Testis (tissue), 2 donors: ENCODE measurements at regions not wholly inside any gene's neighbourhood (a gene's known extent, or its start where the extent isn't known, plus 50 kb on each side); places are given as distances from the start of the nearest gene placed in this dataset.

Source experiments
- DNase-seq: peaks from one replicate; pipeline ENCODE4 v3.0.0-alpha.2; 2019
- H3K27ac ChIP-seq, 2 donors: fragments of 200-600 bp; sonication (generic); one replicate each; pipeline ENCODE4 v1.5.1; 2019
- H3K27me3 ChIP-seq: fragments of 200-600 bp; sonication (generic); one replicate; pipeline ENCODE4 v1.5.1; 2019
- H3K36me3 ChIP-seq: fragments of 200-600 bp; sonication (generic); one replicate; pipeline ENCODE4 v1.5.1; 2017; ENCODE audit warnings: low read depth; ENCODE audit errors: missing control alignments
- H3K4me1 ChIP-seq: fragments of 200-600 bp; sonication (generic); one replicate; pipeline ENCODE4 v1.5.1; 2019
- H3K4me3 ChIP-seq, 2 donors: fragments of 200-600 bp; sonication (generic); one replicate each; pipeline ENCODE4 v1.5.1; 2017 to 2019
- H3K9me3 ChIP-seq: fragments of 200-600 bp; sonication (generic); one replicate; pipeline ENCODE4 v1.5.1; 2017
- POLR2A ChIP-seq: fragments of 450-650 bp; IDR thresholded peaks from one replicate; pipeline ENCODE4 v1.6.1; 2017; ENCODE audit warnings: antibody characterized with exemption, mild to moderate bottlenecking, moderate library complexity
- WGBS, 2 donors: methylation state at CpG; one replicate each; pipeline ENCODE4 v1.1.5; 2018; 5-methylcytosine and 5-hydroxymethylcytosine counted together
- intact Hi-C: fragments of 100-400 bp; cut with DNase I; formaldehyde crosslinking; loops from one replicate; pipeline ENCODE4 v1.15.1; 2023; ENCODE audit warnings: low total_unique reads
- TF ChIP-seq, protein P1 (sequence below), 3 experiments: fragments of 450-650 bp in 2 of 3; fragments of 200-600 bp in 1 of 3; sonication (generic) in 1 of 3; IDR thresholded peaks; one replicate each; pipeline ENCODE4 v1.5.1; 2016 to 2019; ENCODE audit warnings: antibody characterized with exemption in 3 of 3, mild to moderate bottlenecking in 2 of 3, moderate library complexity in 1 of 3

DNA sequence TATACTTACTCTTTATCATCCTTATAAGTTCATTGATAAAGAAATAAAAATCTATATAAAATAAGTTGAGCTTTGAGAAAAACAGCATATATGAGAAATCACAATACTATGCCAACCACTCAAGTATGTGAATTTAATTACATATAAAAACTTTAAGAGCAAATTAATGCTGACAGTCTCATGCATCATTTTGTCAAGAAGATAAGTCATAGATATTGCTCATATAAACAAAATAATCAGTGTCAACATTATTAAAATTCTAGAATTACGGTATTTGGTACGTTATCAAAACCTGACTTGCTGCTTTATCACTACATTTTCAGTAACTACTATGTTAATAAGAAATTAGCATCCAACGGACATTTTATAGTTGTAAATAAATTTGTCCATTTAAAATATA, 111.2 kb downstream of the FBXO8 start:
- H3K4me1 ChIP-seq: no peaks in the 10 kb centered on the region
- no peaks in the 10 kb centered on the region for H3K9me3 ChIP-seq
- intact Hi-C loops: no loop called here
- H3K27me3 ChIP-seq: no peaks in the 10 kb centered on the region
- H3K36me3 ChIP-seq: no peaks in the 10 kb centered on the region
- no peak for DNase-seq
- 79 to 84% methylated on average over 3 of the region's 3 CpGs for WGBS, 2 donors
- H3K27ac ChIP-seq: no peak overlapping the region
- no peak for TF ChIP-seq POLR2A
- H3K4me3 ChIP-seq: no peak overlapping the region

DNA sequence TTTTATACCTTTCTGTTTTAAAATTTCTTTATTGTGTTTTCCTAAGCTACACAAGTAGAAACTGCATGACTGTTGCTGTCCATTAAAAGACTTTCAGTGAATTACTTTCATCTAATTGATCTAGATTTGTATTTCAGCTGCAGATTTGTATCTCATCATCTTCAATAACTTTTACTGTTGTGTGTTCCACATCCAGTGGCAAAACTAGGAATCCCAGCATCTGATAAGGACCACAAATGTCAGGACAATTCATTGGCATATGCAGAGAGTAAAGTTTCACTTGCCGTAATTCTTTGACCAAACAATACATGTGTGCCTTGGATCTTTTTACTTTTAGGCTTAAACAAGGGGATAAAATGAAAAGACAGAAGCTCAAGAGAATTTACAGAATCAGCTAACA, 112.6 kb downstream of the FBXO8 start:
- no peaks in the 10 kb centered on the region for H3K27me3 ChIP-seq
- no peaks in the 10 kb centered on the region for H3K4me1 ChIP-seq
- no peak overlapping the region for H3K27ac ChIP-seq
- no peak overlapping the region for H3K4me3 ChIP-seq
- WGBS, 2 donors: 97 to 100% methylated on average over 1 of the region's 1 CpG
- DNase-seq: no peak
- H3K9me3 ChIP-seq: no peaks in the 10 kb centered on the region
- H3K36me3 ChIP-seq: no peaks in the 10 kb centered on the region
- intact Hi-C loops: no loop called here
- TF ChIP-seq POLR2A: no peak
- TF ChIP-seq, protein P1, sequence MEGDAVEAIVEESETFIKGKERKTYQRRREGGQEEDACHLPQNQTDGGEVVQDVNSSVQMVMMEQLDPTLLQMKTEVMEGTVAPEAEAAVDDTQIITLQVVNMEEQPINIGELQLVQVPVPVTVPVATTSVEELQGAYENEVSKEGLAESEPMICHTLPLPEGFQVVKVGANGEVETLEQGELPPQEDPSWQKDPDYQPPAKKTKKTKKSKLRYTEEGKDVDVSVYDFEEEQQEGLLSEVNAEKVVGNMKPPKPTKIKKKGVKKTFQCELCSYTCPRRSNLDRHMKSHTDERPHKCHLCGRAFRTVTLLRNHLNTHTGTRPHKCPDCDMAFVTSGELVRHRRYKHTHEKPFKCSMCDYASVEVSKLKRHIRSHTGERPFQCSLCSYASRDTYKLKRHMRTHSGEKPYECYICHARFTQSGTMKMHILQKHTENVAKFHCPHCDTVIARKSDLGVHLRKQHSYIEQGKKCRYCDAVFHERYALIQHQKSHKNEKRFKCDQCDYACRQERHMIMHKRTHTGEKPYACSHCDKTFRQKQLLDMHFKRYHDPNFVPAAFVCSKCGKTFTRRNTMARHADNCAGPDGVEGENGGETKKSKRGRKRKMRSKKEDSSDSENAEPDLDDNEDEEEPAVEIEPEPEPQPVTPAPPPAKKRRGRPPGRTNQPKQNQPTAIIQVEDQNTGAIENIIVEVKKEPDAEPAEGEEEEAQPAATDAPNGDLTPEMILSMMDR (IDR thresholded peaks at IDR 0.05): no peak

DNA sequence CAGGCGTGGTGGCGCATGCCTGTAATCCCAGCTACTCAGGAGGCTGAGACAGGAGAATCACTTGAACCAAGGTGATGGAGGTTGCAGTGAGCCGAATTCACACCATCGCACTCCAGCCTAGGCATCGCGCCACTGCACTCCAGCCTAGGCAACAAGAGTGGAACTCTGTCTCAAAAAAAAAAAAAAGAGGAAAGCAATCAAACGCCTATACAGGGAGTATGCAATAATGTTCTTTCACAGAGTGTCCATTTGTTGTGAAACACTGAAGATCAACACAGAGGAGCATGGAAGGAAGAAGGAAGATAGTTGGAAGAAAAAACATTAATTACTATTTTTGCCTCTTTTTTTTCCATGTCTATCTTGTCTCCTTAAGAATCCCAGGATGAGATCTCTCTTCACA, 113.4 kb downstream of the FBXO8 start:
- no peaks in the 10 kb centered on the region for H3K4me1 ChIP-seq
- no peak for DNase-seq
- no peaks in the 10 kb centered on the region for H3K9me3 ChIP-seq
- TF ChIP-seq POLR2A: no peak
- TF ChIP-seq, protein P1 (IDR thresholded peaks at IDR 0.05): no peak
- H3K27me3 ChIP-seq: no peaks in the 10 kb centered on the region
- WGBS, 2 donors: 94 to 96% methylated on average over 7 of the region's 7 CpGs
- no peak overlapping the region for H3K4me3 ChIP-seq
- H3K27ac ChIP-seq: no peak overlapping the region
- intact Hi-C loops: no loop called here
- no peaks in the 10 kb centered on the region for H3K36me3 ChIP-seq

DNA sequence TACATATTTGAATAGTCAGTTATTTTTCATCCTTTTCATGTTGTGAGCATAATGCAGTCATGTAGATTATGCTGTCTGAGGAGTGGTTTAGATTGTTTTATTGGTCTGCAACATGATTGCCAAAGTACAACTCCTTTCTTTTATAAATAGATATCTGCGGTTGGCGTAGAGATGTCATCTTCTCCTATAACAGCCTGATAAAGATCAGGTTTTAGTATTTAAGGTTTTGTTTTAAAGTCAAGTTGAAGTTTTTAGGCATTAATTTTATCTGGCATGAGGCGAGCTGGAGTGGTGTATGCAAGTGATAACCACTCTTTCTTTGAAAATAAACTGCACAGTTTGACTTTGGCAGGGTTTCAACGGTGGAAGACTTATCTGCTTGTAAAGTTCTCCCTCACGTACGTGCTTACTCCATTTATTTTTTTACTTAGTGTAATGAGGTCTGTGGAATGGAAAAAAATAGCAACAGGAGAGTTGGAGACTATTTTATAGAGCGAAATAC, 126.3 kb downstream of the FBXO8 start:
- no peak overlapping the region for H3K4me3 ChIP-seq
- intact Hi-C loops: no loop called here
- no peaks in the 10 kb centered on the region for H3K36me3 ChIP-seq
- H3K27ac ChIP-seq: no peak overlapping the region
- H3K4me1 ChIP-seq: no peaks in the 10 kb centered on the region
- no peaks in the 10 kb centered on the region for H3K27me3 ChIP-seq
- H3K9me3 ChIP-seq: no peaks in the 10 kb centered on the region
- DNase-seq: no peak
- WGBS, 2 donors: 40 to 56% methylated on average over 7 of the region's 7 CpGs
- TF ChIP-seq, protein P1 (IDR thresholded peaks at IDR 0.05): no peak
- TF ChIP-seq POLR2A: no peak

DNA sequence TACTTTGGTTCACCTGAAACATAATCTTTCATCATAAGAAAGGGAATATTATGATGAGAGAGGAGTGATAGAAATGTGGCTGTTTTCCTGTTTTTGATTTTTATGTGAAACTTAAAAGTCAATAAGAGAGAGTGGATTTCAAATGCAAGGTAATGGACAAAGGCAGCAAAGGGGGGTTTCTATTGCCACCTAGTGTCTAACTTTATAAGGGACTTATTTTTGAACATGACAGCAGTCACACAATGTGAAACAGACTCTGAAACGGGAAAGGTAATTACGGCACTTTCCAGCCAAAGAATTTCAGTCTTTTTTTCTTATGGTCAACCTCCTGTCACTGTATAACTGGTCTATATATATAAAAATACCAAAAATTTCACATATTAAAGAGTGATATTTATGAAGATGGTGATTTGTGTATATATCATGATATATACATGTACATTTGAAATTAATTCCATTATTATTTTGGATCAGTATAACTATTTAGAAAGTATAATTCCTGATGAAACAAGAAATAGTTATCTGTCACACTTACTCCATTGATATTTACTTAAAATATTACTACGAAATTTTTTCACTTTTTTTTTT, 127.1 kb downstream of the FBXO8 start:
- Histone ChIP-seq H3K9me3 (no peaks in the 10 kb centered on the region), H3K27me3 (no peaks in the 10 kb centered on the region), H3K36me3 (no peaks in the 10 kb centered on the region), H3K4me3 (no peak overlapping the region), H3K4me1 (no peaks in the 10 kb centered on the region), H3K27ac (no peak overlapping the region)
- whole genome bisulfite sequencing, 2 donors: 36 to 37% methylated on average over 3 of the region's 3 CpGs
- intact Hi-C loops: no loop called here
- DNase-seq: no peak
- TF ChIP-seq, protein P1 (IDR thresholded peaks at IDR 0.05): peak in 2 of 3 experiments; percentile 52 to 64
- TF ChIP-seq POLR2A: no peak
